Ishikawa (cell line): ENCODE measurements at regions not wholly inside any gene's neighbourhood (a gene's known extent, or its start where the extent isn't known, plus 50 kb on each side); places are given as distances from the start of the nearest gene placed in this dataset.

Source experiments
- CEBPB ChIP-seq: IDR thresholded peaks from 2 replicates; pipeline ENCODE4 v1.6.1; 2012
- CREB1 ChIP-seq: IDR thresholded peaks from 2 replicates; pipeline ENCODE4 v1.6.1; 2012; ENCODE audit warnings: low read depth
- EGR1 ChIP-seq: IDR thresholded peaks from 2 replicates; pipeline ENCODE4 v1.6.1; 2012
- EP300 ChIP-seq: IDR thresholded peaks from 2 replicates; pipeline ENCODE4 v1.6.1; 2012; ENCODE audit warnings: borderline replicate concordance
- FOXM1 ChIP-seq: IDR thresholded peaks from 2 replicates; pipeline ENCODE4 v1.6.1; 2012; ENCODE audit warnings: low read depth, borderline replicate concordance
- NFIC ChIP-seq: IDR thresholded peaks from 2 replicates; pipeline ENCODE4 v1.6.1; 2012
- RAD21 ChIP-seq: IDR thresholded peaks from 2 replicates; pipeline ENCODE4 v1.6.1; 2012; ENCODE audit warnings: low read depth
- TAF1 ChIP-seq: IDR thresholded peaks from 2 replicates; pipeline ENCODE4 v1.6.1; 2012; ENCODE audit warnings: low read depth, mild to moderate bottlenecking
- TCF12 ChIP-seq: IDR thresholded peaks from 2 replicates; pipeline ENCODE4 v1.6.1; 2012; ENCODE audit warnings: low read depth
- TEAD4 ChIP-seq: IDR thresholded peaks from 2 replicates; pipeline ENCODE4 v1.6.1; 2012
- YY1 ChIP-seq: IDR thresholded peaks from 2 replicates; pipeline ENCODE4 v1.6.1; 2012; ENCODE audit warnings: low read depth
- ZBTB7A ChIP-seq: IDR thresholded peaks from 2 replicates; pipeline ENCODE4 v1.6.1; 2012; ENCODE audit warnings: low read depth
- TF ChIP-seq, protein P1 (sequence below): IDR thresholded peaks from 2 replicates; pipeline ENCODE4 v1.6.1; 2012

- no peak for TF ChIP-seq FOXM1
- TF ChIP-seq, protein P1, sequence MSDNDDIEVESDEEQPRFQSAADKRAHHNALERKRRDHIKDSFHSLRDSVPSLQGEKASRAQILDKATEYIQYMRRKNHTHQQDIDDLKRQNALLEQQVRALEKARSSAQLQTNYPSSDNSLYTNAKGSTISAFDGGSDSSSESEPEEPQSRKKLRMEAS = no peak
- no peak for TF ChIP-seq CEBPB
- no peak for TF ChIP-seq YY1
- TF ChIP-seq NFIC = no peak
- no peak for TF ChIP-seq TAF1
- TF ChIP-seq RAD21 = no peak
- TF ChIP-seq TCF12 = no peak
- TF ChIP-seq EP300 = no peak
- no peak for TF ChIP-seq ZBTB7A
- no peak for TF ChIP-seq CREB1
- TF ChIP-seq TEAD4 = no peak
- no peak for TF ChIP-seq EGR1
Observed at GRCh38 chr6:138569554-138569953, 70.3 kb upstream of the NHSL1 start.
